ENCODE measurements at regions not wholly inside any gene's neighbourhood (a gene's known extent, or its start where the extent isn't known, plus 50 kb on each side); places are given as distances from the start of the nearest gene placed in this dataset.
A peak's percentile ranks its signal among the peaks of the same experiment; 100 is the strongest.

GRCh38 chr7:46357851-46358250 lies 436.8 kb upstream of the IGFBP3 start:
- no peaks in the 10 kb centered on the region for H3K36me3 ChIP-seq (ENCODE audit: control insufficient read depth in 2 of 2, insufficient read depth in 2 of 2, low read length in 1 of 2)
- ChIA-PET RAD21 (ENCODE audit: unreplicated experiment) (interaction anchor here (0.7 to 4.3 kb wide), 28 partner anchors 8 to 731 kb away, joined by 3 to 46 read pairs (median 4); no protein-coding TSS in a partner anchor), POLR2A (interaction anchor here (0.7 kb wide), 1 partner anchor 299 kb away, joined by 4 read pairs; no protein-coding TSS in a partner anchor), SMC1A (ENCODE audit: uncharacterized antibody, unreplicated experiment) (interaction anchor here (0.7 to 4.7 kb wide), 31 partner anchors 10 to 829 kb away, joined by 3 to 55 read pairs (median 4); partner anchors contain the start of gene IGFBP3), CTCF (interaction anchor here (0.8 to 4.7 kb wide), 14 partner anchors 12 to 823 kb away, joined by 3 to 57 read pairs (median 3); partner anchors contain the start of gene IGFBP3)
- DNase-seq (ENCODE audit: low read depth, low spot score): no peak
- BruUV-seq (replicated peaks): no TSS peak
- no peak overlapping the region for H2AFZ ChIP-seq (ENCODE audit: control insufficient read depth, low read depth, low read length)
- WGBS (ENCODE audit: insufficient coverage, insufficient replicate concordance, low lambda C conversion rate, missing lambda C conversion rate): 19% methylated on average over 5 of the region's 5 CpGs
- intact Hi-C loops (cut with micrococcal nuclease; ENCODE audit: unreplicated experiment): no loop called here
- H3K4me2 ChIP-seq (ENCODE audit: control insufficient read depth, insufficient read depth): no peak overlapping the region
- in situ Hi-C loops (cut with MboI): loop anchor here (25.0 kb wide), 1 partner anchor 729 kb away; no protein-coding TSS in a partner anchor
- H3K79me2 ChIP-seq (ENCODE audit: control insufficient read depth, insufficient read depth, low read length): no peaks in the 10 kb centered on the region
- H3K9ac ChIP-seq (ENCODE audit: control insufficient read depth, insufficient read depth, low read length): no peak overlapping the region
- no peaks in the 10 kb centered on the region for H3K9me3 ChIP-seq (replicated peaks; ENCODE audit: control insufficient read depth, insufficient read depth, low read length)
- no peaks in the 10 kb centered on the region for H4K20me1 ChIP-seq (ENCODE audit: control insufficient read depth, insufficient read depth)
- ATAC-seq: peak; percentile 44
- H3K27ac ChIP-seq (ENCODE audit: control insufficient read depth, insufficient read depth): no peak overlapping the region
- H3K27me3 ChIP-seq (replicated peaks in 1 of 2; ENCODE audit: control insufficient read depth in 2 of 2, insufficient read depth in 2 of 2, low read length in 1 of 2): no peaks in the 10 kb centered on the region
- no peak for FAIRE-seq
- H3K4me3 ChIP-seq: no peak overlapping the region
- no peaks in the 10 kb centered on the region for H3K4me1 ChIP-seq (ENCODE audit: control insufficient read depth, insufficient read depth, low read length)
- 0 out of 4 replicates have a peak, but pooled peaks of 1 of the 2 experiments have one; percentile 23 for TF ChIP-seq BHLHE40 (IDR thresholded peaks at IDR 0.05; ENCODE audit: borderline replicate concordance in 1 of 2, low read depth in 2 of 2, low read length in 1 of 2)
- peak; percentile 29; the same call in 1 of the 2 replicates for TF ChIP-seq NR2F1 (conservative IDR thresholded peaks at IDR 0.05)
- TF ChIP-seq, protein P1, sequence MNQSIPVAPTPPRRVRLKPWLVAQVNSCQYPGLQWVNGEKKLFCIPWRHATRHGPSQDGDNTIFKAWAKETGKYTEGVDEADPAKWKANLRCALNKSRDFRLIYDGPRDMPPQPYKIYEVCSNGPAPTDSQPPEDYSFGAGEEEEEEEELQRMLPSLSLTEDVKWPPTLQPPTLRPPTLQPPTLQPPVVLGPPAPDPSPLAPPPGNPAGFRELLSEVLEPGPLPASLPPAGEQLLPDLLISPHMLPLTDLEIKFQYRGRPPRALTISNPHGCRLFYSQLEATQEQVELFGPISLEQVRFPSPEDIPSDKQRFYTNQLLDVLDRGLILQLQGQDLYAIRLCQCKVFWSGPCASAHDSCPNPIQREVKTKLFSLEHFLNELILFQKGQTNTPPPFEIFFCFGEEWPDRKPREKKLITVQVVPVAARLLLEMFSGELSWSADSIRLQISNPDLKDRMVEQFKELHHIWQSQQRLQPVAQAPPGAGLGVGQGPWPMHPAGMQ (IDR thresholded peaks at IDR 0.05; ENCODE audit: borderline replicate concordance): no peak
- TF ChIP-seq IKZF1 (conservative IDR thresholded peaks at IDR 0.05): peak; percentile 58; the same call in 1 of the 2 replicates
- TF ChIP-seq NFYB (IDR thresholded peaks at IDR 0.05; ENCODE audit: insufficient read depth, low read depth, low read length): no peak
- TF ChIP-seq CUX1 (IDR thresholded peaks at IDR 0.05; ENCODE audit: insufficient replicate concordance, low read depth, low read length): peak; percentile 12
- 0 out of 2 replicates have a peak, but pooled peaks have one; percentile 27 for TF ChIP-seq ZNF687 (IDR thresholded peaks at IDR 0.05)
- no peak for TF ChIP-seq ZBTB4 (CRISPR knock-in tag; IDR thresholded peaks at IDR 0.05)
